ENCODE measurements at regions not wholly inside any gene's neighbourhood (a gene's known extent, or its start where the extent isn't known, plus 50 kb on each side); places are given as distances from the start of the nearest gene placed in this dataset.

DNA sequence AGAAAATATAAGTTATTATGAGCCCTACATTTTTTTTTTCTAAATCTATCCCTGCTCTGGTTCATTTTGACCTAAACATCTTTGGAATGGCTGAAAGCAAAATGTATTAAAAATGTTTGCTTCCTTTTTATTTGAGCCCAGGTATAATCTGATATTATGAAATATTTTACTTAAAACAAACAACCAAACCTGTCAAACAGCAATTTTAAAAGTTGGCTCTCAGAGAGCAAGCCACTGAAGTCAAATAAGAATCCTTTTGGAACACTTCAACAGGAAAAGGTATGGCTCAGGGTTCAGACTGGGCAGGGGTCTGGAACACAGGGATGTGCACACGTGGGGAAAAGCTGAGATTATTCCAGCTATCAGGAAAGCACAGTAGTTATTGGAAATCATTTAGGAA, 782.9 kb downstream of the CCSER2 start:
- Mint-ChIP-seq H3K9me3 (no peaks in the 10 kb centered on the region; the same call in 1 of the 2 replicates), H3K27ac (no peak overlapping the region), H3K36me3 (no peaks in the 10 kb centered on the region), H3K4me3 (no peak overlapping the region), H3K27me3 (ENCODE audit: low read depth) (no peaks in the 10 kb centered on the region), H3K4me1 (no peaks in the 10 kb centered on the region)
- ChIA-PET POLR2A (no interaction called here), CTCF (no interaction called here)
- DNase-seq (ENCODE audit: low spot score) (no peak), ATAC-seq (no peak)
- TF ChIP-seq, protein P1, sequence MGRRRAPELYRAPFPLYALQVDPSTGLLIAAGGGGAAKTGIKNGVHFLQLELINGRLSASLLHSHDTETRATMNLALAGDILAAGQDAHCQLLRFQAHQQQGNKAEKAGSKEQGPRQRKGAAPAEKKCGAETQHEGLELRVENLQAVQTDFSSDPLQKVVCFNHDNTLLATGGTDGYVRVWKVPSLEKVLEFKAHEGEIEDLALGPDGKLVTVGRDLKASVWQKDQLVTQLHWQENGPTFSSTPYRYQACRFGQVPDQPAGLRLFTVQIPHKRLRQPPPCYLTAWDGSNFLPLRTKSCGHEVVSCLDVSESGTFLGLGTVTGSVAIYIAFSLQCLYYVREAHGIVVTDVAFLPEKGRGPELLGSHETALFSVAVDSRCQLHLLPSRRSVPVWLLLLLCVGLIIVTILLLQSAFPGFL (CRISPR knock-in tag; IDR thresholded peaks at IDR 0.05; ENCODE audit: borderline replicate concordance) = no peak
- TF ChIP-seq, protein P2, sequence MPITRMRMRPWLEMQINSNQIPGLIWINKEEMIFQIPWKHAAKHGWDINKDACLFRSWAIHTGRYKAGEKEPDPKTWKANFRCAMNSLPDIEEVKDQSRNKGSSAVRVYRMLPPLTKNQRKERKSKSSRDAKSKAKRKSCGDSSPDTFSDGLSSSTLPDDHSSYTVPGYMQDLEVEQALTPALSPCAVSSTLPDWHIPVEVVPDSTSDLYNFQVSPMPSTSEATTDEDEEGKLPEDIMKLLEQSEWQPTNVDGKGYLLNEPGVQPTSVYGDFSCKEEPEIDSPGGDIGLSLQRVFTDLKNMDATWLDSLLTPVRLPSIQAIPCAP (CRISPR knock-in tag; IDR thresholded peaks at IDR 0.05) = no peak
- TF ChIP-seq ELF4 (CRISPR knock-in tag; IDR thresholded peaks at IDR 0.05; ENCODE audit: low read depth) (no peak), FOXP1 (CRISPR knock-in tag; IDR thresholded peaks at IDR 0.05; ENCODE audit: borderline replicate concordance) (no peak)
- TF ChIP-seq, protein P3, sequence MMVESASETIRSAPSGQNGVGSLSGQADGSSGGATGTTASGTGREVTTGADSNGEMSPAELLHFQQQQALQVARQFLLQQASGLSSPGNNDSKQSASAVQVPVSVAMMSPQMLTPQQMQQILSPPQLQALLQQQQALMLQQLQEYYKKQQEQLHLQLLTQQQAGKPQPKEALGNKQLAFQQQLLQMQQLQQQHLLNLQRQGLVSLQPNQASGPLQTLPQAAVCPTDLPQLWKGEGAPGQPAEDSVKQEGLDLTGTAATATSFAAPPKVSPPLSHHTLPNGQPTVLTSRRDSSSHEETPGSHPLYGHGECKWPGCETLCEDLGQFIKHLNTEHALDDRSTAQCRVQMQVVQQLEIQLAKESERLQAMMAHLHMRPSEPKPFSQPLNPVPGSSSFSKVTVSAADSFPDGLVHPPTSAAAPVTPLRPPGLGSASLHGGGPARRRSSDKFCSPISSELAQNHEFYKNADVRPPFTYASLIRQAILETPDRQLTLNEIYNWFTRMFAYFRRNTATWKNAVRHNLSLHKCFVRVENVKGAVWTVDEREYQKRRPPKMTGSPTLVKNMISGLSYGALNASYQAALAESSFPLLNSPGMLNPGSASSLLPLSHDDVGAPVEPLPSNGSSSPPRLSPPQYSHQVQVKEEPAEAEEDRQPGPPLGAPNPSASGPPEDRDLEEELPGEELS (CRISPR knock-in tag; IDR thresholded peaks at IDR 0.05) = no peak
- TF ChIP-seq, protein P4, sequence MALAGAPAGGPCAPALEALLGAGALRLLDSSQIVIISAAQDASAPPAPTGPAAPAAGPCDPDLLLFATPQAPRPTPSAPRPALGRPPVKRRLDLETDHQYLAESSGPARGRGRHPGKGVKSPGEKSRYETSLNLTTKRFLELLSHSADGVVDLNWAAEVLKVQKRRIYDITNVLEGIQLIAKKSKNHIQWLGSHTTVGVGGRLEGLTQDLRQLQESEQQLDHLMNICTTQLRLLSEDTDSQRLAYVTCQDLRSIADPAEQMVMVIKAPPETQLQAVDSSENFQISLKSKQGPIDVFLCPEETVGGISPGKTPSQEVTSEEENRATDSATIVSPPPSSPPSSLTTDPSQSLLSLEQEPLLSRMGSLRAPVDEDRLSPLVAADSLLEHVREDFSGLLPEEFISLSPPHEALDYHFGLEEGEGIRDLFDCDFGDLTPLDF (CRISPR knock-in tag; IDR thresholded peaks at IDR 0.05) = no peak

DNA sequence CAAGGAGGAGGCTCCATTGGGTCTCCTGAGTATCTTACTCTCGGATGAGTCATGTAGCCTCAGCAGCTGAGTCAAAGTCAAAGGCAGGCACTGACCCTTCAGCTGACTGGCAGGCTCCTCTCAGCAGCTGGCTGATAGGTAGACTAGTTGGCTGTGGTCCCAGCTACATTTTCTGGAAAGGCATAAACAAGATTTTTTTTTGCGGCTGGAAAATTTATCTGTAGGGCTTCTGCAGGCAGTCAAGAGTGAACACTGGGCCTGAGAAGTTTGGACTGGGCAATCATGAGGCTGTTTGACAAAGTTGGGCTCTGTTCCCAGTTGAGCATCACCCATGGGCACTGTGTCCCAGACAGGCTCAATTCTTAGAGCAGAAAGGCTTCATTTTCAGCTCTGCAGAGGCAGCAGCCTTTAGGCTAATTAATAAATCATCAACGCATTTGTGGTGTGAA, 796.2 kb downstream of the CCSER2 start:
- no peaks in the 10 kb centered on the region; the same call in 1 of the 2 replicates for H3K27me3 Mint-ChIP-seq (ENCODE audit: low read depth)
- H3K36me3 Mint-ChIP-seq = peaks cover 20% of the 10 kb centered on the region
- ChIA-PET CTCF (no interaction called here), POLR2A (no interaction called here)
- DNase-seq (ENCODE audit: low spot score) (no peak), ATAC-seq (no peak)
- H3K4me3 Mint-ChIP-seq = no peak overlapping the region
- TF ChIP-seq, protein P5, sequence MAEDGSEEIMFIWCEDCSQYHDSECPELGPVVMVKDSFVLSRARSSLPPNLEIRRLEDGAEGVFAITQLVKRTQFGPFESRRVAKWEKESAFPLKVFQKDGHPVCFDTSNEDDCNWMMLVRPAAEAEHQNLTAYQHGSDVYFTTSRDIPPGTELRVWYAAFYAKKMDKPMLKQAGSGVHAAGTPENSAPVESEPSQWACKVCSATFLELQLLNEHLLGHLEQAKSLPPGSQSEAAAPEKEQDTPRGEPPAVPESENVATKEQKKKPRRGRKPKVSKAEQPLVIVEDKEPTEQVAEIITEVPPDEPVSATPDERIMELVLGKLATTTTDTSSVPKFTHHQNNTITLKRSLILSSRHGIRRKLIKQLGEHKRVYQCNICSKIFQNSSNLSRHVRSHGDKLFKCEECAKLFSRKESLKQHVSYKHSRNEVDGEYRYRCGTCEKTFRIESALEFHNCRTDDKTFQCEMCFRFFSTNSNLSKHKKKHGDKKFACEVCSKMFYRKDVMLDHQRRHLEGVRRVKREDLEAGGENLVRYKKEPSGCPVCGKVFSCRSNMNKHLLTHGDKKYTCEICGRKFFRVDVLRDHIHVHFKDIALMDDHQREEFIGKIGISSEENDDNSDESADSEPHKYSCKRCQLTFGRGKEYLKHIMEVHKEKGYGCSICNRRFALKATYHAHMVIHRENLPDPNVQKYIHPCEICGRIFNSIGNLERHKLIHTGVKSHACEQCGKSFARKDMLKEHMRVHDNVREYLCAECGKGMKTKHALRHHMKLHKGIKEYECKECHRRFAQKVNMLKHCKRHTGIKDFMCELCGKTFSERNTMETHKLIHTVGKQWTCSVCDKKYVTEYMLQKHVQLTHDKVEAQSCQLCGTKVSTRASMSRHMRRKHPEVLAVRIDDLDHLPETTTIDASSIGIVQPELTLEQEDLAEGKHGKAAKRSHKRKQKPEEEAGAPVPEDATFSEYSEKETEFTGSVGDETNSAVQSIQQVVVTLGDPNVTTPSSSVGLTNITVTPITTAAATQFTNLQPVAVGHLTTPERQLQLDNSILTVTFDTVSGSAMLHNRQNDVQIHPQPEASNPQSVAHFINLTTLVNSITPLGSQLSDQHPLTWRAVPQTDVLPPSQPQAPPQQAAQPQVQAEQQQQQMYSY (CRISPR knock-in tag; IDR thresholded peaks at IDR 0.05) = no peak
- no peak for TF ChIP-seq CBFB (CRISPR knock-in tag; IDR thresholded peaks at IDR 0.05; ENCODE audit: low read depth)
- TF ChIP-seq, protein P6, sequence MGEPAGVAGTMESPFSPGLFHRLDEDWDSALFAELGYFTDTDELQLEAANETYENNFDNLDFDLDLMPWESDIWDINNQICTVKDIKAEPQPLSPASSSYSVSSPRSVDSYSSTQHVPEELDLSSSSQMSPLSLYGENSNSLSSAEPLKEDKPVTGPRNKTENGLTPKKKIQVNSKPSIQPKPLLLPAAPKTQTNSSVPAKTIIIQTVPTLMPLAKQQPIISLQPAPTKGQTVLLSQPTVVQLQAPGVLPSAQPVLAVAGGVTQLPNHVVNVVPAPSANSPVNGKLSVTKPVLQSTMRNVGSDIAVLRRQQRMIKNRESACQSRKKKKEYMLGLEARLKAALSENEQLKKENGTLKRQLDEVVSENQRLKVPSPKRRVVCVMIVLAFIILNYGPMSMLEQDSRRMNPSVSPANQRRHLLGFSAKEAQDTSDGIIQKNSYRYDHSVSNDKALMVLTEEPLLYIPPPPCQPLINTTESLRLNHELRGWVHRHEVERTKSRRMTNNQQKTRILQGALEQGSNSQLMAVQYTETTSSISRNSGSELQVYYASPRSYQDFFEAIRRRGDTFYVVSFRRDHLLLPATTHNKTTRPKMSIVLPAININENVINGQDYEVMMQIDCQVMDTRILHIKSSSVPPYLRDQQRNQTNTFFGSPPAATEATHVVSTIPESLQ (CRISPR knock-in tag; IDR thresholded peaks at IDR 0.05) = no peak
- no peak for TF ChIP-seq JUN (CRISPR knock-in tag; IDR thresholded peaks at IDR 0.05)
- TF ChIP-seq, protein P7, sequence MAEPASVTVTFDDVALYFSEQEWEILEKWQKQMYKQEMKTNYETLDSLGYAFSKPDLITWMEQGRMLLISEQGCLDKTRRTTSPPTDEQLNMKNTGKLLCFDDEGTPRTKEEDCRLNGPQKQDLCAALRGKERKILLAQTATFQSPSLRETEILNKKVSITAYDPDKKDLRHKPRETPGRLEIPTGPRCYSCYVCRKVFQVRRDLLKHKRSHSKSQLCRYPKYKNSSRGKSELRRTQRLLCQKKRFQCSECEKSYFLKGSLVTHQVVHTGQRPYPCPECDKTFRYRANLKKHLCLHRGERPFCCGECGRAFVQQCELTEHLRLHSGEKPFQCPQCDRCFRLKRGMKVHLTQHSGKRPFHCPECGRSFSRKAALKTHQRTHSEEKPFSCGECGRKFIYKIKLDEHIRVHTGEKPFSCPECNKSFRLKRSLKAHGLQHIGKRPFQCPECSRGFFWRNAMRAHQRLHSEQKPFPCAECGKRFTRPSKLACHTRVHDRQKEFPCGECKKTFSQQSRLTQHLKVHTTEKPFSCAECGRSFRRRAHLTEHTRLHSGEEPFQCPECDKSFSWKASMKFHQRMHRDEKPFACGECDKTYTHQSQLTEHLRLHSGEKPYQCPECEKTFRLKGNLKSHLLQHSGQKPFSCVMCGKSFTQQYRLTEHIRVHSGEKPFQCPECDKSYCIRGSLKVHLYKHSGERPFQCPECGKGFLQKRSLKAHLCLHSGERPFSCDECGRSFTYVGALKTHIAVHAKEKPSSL (CRISPR knock-in tag; conservative IDR thresholded peaks at IDR 0.05) = no peak
- peaks cover 41% of the 10 kb centered on the region for H3K9me3 Mint-ChIP-seq
- H3K27ac Mint-ChIP-seq = no peak overlapping the region
- H3K4me1 Mint-ChIP-seq = no peaks in the 10 kb centered on the region

All from WTC11 (cell line).